B cell (primary cell): ENCODE measurements at regions not wholly inside any gene's neighbourhood (a gene's known extent, or its start where the extent isn't known, plus 50 kb on each side); places are given as distances from the start of the nearest gene placed in this dataset.

ENCODE experiments used
- CTCF ChIP-seq: fragments of 200-600 bp; IDR thresholded peaks from one replicate; pipeline ENCODE4 v1.8.0; 2022; ENCODE audit warnings: antibody characterized with exemption, mild to moderate bottlenecking
- EZH2 ChIP-seq: IDR thresholded peaks from 2 replicates; pipeline ENCODE4 v1.6.1; 2012; ENCODE audit warnings: borderline replicate concordance, low read depth, mild to moderate bottlenecking, moderate library complexity, low read length; ENCODE audit not compliant: insufficient read depth, poor library complexity, severe bottlenecking

GRCh38 chr15:94692710-94693109 is 461.3 kb downstream of the MCTP2 start:
- no peak for TF ChIP-seq CTCF
- TF ChIP-seq EZH2: no peak
